GM19324 (cell line): ENCODE measurements at regions not wholly inside any gene's neighbourhood (a gene's known extent, or its start where the extent isn't known, plus 50 kb on each side); places are given as distances from the start of the nearest gene placed in this dataset.
"Not testable (repeated sequence)": the region's sequence is repeated elsewhere in the genome, so short reads cannot be mapped to it uniquely, and the experiment has no call there.

ENCODE experiments used
- ATAC-seq: cut with Tn5 transposase; IDR thresholded peaks from one replicate; pipeline ENCODE4 v1.9.1; 2021; ENCODE audit warnings: mild to moderate bottlenecking, moderate library complexity; ENCODE audit not compliant: unreplicated experiment, low FRiP score

DNA sequence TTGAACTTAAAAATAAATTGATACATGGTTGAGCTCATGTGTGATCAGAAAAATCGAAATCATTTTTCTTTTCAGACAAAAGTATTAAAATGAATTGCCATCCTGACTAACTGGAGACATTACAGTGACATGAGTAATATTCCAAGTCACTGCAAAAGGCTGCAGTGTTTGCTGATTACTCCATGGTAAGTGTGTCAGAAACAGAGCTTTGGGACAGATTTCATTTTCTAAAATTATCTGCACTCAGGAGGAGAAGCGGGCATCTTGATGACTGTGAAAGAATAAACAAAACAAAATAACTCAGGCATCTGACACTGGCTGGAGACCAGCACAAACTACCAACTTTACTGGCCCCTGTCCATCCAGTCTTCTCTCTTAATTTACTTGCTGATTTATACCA is 312.3 kb upstream of the PIK3C3 start:
- no peak for ATAC-seq

DNA sequence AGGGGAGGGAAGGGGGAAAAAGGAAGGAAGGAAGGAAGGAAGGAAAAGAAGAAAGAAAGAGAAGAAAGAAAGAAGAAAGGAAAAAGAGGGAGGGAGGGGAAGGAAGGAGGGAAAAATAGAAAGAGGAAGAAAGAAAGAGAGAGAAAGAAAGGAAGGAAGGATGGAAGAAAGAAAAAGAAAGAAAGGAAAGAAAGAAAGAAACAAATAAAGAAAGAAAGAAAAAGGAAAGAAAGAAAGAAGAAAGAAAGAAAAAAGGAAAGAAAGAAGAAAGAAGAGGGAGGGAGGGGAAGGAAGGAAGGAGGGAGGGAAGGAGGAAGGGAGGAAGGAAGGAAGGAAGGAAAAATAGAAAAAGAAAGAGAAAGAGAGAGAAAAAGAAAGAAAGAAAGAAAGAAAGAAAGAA is 315.8 kb upstream of the PIK3C3 start:
- ATAC-seq: no peak

DNA sequence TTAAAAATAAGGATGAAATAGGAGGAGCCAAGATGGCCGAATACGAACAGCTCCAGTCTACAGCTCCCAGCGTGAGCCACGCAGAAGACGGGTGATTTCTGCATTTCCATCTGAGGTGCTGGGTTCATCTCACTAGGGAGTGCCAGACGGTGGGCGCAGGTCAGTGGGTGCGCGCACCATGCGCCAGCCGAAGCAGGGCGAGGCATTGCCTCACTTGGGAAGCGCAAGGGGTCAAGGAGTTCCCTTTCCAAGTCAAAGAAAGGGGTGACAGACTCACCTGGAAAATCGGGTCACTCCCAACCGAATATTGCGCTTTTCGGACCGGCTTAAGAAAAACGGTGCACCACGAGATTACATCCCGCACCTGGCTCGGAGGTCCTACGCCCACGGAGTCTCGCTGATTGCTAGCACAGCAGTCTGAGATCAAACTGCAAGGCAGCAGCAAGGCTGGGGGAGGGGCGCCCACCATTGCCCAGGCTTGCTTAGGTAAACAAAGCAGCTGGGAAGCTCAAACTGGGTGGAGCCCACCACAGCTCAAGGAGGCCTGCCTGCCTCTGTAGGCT is 323.2 kb upstream of the PIK3C3 start:
- ATAC-seq: not testable (repeated sequence)

DNA sequence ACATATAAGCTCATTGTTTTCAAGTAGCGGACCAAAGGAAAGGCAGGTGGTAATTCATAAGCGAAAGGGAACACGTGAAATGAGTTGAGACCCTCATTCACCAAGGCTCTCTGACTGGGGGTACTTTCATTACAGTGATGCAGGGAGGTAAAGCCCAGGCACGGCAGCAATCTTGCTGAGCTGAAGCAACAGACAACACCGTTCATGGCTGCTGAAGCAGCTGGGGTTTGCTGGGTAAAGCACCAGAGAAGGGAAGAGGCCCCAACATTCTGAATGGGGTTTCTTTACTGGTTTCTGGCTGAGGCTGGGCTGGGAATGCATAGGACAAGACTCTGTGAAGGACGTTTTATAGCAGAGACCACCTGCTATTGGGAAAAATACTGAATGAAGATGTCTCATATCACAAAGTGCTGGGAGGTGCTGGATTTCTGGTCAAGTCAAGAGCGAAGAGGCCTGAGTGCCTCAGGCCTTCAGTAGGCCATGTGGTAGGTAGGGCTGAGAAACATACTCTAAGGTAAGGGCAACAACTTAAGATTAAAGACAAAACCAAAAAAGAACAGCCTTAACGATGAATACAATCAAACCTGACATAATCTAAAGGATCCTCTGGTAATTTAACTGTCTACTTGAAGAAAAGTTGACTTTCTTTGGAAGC is 324.7 kb upstream of the PIK3C3 start:
- no peak for ATAC-seq

DNA sequence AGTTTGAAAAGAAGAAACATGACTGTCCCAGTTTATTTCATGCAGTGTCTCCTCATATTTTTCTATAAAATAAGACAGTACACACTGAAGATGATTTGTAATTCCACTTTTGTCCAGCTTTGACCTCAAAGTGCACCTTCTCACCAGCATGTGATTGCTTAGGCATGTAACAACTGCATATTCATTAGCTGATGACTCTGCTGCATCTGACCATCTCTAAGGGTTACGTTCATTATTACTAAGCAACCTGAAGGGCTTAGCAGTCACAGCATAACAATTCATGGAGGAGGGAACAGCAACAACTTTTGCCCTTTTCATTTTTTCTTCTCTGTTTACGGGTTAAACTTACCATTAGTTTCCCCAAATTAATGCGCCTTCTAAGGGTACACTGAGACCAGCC is 330.6 kb upstream of the PIK3C3 start:
- no peak for ATAC-seq

DNA sequence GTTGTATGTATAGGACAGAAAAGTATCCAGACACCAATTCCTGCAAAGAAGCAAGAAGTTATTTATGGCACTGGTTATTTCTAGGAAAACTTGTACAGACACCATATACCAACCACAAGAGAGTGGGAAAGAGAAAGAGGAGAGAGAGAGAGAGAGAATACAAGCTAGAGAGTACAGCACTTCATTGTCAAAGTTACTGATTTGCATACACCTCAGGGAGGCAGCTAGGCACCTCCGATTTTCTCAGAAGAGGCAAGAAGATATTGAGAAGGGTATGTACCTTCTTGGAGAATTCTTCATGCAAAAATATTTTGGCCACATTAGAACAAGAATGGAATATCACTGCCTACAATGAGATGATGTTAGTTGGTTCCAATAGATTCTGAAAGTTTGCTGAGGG is 333.9 kb upstream of the PIK3C3 start:
- ATAC-seq: no peak

DNA sequence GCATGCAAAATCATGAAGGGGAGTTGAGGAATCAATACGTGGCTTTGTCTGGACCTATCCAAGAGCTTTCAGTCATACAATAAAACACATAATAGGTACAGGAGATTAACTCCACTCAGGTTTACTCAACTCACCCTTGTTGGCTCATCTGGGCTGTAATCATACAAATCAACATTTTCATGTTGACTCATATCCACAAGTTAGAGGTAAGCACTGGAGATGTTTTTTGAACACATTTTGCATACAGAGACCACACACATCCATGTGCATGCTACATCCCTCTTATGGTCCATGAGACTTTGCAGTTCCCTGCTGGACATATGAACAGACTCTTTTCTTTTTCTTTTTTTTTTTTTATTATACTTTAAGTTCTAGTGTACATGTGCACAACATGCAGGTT is 336.9 kb upstream of the PIK3C3 start:
- ATAC-seq: no peak

DNA sequence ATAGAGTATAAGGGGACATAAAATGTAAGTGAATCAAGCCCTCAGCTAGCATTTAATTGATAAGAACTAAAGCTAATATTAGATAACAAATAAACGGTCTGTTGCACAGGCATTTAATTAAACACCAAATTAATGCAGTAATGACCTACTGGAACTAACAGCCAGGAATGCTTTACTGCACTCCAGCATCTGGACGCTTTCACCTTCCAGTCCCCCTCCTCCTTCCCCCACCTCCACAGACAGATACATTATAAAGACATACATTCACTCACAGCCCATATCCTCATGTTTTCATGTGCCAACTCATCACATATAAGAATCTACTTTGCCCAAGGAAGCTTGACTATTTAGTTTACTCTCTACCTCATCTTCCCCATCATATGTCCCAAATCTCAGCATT is 337.4 kb upstream of the PIK3C3 start:
- no peak for ATAC-seq

DNA sequence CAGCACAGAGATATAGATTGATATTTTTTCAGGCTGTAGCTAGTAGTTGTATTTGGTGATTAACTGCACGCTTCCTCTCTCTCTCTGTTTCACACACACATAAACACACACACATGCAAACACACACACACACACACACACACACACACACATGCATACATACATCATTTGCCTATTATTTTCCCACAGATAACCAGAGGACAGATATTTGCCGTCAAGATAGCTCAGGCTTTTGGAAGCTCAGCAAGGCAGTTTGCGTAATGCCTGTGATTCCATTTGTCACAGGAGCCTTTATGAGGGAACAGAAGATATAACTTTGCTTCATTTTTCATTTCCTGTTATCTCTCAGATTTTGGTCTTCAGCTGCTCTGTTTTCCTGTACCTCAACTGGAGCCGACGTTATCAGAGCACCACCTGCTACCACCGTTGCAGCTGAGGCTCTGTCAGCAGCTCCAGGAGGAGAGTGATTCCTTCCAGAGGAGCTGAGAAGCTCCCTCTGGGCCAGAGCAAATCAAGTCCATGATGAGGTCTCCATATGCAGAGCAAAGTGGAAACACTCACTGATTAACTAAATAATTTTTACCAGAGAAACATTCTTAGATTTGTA is 341.9 kb upstream of the PIK3C3 start:
- ATAC-seq: no peak

DNA sequence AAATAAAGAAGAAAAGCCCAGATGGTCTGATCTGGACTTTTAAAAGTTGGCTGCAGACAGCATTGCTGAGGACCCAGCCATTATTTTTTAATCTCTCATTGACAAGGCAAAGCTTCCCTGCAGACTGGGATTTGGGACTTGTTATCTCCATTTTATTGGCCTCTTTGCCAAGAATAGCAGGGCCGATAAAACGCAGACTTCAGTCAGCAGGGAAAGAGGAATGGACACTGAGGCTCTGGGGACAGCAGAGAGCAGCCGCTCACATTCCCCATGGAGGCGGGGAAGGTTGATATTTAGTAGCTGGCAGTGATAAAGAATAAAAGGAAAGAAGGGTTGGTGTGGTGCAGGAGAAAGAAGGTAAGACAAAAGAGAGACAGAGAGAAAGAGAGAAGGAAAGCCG is 350.1 kb upstream of the PIK3C3 start:
- no peak for ATAC-seq

DNA sequence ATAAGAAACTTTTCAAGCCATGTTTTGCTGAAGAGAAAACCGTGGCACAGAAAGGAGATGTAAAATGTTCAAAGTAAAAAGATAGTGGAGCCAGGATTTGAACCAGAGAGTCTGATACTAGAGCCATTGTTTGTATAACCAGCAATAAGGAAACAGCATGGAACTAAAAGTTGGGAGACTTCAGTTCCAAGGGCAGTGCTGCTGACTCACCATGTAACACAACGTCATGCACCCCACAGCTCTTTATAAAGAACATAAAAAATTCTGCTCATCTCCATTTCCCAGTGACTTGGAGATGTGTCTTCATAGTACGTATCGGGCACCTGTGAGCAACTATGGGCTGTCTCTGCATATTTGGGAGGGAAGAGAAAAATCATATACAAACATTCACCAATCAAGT is 353.0 kb upstream of the PIK3C3 start:
- no peak for ATAC-seq

DNA sequence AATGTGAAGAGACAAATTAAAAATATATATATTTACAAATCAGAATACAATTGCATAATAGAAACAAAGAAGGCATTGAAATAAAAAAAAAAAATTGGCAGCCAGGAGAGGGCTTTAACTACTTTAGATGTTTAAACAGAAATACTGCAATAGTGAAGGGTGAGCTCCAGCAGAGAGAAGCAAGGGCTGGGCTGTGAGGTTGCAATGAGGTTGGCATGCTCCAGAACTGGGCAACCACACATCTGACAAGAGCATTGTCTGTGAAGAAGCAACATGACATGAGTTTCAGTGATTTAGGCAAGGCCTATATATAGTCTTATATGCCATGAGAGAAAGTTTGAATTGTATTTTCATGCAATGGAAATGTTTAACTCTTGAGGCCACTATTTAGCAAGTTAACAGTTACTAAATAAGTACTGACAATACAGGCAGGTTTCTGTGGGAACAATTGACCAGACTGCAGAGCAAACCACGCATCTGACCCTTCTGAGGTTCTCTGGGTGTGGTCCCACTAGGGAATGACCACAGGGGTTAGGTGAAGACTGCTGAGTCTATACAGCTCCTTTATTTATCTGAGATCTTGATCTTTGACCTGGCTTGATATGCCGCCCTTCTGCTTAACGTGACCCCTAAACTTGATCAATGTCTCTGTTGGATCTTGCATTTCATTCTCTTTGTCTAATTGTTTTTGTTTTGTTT is 354.2 kb upstream of the PIK3C3 start:
- no peak for ATAC-seq

DNA sequence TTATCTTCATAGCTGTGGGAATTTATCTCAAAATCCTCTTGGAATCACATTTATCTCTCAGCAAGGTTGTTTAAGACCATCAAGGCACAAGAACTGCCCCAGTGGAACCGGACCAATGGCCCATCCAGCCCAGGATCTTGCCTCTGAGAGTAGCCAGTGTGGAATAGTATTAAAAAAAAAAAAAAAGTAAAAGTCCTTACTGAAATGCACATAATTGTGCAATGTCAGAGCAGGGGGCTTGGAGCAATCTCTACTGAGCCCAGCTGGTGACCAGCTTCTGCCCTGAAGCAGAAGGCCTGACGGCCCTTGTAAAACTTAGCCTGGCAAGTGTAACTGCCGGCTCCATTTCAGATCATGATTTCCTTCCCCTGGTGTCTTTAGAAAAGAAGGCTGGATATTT is 355.6 kb upstream of the PIK3C3 start:
- no peak for ATAC-seq

DNA sequence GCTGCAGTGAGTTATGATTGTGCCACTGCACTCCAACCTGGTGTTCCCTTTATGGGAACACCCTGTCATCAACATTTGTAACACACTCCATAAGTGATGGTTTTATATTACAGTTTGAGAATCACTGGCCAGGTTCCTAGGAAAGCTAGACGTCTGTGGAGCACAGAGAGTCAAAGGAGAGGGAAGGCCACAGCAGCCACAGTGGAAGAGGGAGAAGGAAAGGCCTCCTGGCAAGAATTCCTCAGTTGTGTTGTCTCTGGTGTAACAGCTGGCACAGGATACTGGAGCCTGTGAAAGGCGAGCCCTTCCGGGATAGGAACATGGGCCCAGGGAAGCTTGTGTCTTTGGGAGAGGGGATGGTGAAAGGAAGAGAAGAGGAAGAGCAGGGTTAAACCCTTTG is 360.5 kb upstream of the PIK3C3 start:
- ATAC-seq: no peak

DNA sequence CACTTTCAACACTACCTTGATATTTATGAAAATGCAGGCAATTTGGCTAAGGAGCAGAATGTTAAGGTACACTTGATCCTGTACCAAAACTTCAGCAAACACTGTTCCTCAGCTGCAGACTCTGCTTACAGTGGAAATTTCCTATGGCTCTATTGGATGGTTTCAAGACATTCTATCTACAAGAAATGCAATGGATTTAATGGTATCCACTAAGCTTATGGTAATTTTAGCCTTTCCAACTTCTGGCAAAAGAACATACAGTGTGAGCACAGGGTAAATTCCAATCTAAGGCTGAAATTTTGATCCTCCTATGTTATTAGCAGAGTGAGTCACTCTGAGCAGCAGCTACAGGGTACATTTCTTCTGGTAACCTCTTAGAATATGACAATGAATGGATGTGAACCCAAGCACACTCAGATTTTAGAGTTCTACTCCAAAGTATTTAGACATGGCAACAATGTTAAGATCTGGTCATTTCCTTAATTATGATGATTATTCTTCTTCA is 361.8 kb upstream of the PIK3C3 start:
- ATAC-seq: no peak

DNA sequence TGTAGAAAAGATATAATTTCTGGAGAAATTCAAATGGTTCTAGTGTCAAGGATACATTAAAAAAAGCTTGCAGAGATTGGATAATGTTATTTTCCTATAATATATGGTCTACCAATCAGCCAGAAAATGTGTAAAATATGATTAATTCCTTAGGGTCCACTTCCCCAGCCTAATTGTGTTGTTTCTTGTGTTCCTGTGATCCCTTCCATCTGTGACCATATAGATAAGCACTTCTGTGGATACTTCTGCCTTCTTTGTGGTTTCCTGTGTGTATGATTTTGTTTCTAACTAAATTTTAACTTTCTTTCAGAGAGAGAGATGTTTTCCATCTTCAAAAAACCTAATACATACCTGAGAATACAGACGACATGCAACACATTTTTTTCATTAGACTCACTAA is 367.1 kb upstream of the PIK3C3 start:
- ATAC-seq: no peak

DNA sequence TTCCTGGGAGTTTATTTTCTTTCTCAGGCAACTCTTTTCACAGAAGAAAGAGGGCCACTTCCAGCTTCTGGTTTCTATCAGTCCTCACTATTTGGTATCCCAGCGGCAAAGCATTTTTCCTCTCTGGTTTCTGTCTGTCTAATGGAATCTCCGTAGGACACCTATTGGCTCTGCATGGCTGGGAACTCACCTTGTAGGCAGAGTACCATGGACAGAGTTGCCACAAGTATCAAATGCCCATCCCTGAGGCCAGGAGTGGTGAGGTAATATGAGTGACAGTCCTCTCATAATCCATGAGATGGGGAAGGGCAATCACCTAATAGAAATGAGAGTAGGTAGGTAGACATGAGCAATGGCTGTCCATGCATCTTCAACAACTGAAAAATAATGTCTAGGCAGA is 369.5 kb upstream of the PIK3C3 start:
- no peak for ATAC-seq

DNA sequence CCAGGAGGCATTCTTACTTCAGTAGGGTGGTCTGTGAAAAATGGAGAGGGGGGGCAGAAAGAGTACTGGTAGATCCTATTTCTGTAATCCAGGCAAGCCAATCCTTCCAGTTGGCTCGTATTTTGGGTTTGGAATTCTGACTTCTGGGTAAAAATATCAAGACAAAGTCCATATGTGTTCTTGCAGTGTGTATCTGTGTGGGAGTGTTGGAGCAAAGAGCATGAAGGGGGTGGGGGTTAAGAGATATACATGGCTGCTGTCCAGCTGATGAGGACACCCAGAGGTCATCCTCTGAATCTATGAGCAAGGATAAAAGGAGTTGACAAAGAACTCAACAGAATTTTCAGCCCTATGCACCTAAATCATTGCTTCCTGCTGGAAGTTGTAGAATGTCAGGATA is 375.8 kb upstream of the PIK3C3 start:
- no peak for ATAC-seq

DNA sequence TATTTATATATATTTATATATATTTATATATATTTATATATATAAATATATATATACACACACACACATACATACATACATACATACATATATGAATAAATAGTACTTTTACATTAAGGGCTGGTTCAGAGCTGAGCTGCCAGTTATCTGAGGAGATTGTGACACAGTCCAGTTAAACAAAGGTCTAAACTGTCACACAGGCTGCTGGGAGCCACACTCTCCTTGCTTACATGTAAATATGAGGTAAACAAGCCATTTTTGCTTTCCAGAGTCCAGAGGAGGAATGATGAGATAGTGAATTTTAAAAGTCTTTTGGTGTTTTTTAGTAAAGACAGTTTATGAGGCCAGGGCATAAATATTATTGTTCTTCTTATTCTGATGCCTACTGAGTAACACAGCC is 377.5 kb upstream of the PIK3C3 start:
- ATAC-seq: no peak

DNA sequence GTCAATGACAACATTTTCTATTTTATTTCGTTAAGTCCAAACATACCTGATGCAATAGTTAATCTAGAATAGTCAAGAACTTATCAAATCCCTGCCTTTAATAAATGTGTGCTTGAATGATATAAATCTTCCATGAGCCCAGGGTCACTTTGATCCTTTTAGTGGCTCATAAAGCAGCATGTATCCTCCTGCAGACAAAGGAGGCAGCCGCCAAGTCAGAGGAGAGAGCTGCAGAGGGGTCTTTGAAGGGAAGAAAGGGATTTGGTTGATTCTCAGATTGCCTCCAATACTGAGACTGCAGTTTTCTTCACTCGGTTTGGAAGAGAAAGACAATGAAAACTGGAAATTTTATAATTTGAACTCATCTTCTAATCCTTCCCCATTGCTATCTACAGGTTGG is 378.4 kb upstream of the PIK3C3 start:
- ATAC-seq: no peak

DNA sequence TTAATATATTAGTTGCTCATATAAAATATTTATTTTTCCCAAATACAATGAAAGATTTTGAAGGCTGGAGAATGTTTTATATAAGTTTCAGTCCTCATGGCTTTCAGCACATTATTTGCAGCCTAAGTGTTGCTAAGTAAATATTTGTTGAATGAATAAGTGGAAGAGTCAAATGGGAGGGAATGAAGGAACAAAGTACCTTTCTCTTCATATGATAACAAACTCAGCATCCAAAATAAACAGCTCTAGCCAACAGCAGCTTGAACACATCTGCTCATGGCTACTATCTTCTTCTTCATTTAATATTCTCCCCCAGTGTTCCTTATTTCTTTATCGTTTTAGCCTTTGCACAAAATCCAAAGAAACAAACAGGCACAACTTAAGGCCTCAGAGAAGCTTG is 385.2 kb upstream of the PIK3C3 start:
- no peak for ATAC-seq

DNA sequence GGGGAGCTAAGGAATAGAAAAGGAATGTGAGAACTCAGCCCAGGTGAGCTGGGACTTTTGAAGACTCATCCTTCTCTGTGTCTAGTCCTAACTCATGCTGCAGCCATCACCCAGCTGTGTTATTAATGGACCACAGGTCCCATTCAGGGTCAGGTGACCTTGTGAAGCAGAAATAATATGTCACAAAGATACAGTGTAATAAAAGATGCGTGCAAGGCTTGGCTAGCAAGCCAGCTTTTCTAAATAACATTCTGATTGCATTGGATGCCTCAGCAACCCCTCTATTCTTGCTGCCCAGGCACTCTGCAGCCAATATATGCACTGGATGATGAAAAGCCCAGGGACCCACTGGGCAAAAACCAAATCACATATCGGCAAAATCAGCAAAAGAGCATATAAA is 393.1 kb upstream of the PIK3C3 start:
- ATAC-seq: no peak
